HG03066 (cell line): ENCODE measurements at regions not wholly inside any gene's neighbourhood (a gene's known extent, or its start where the extent isn't known, plus 50 kb on each side); places are given as distances from the start of the nearest gene placed in this dataset.

Experiments
- ATAC-seq: cut with Tn5 transposase; IDR thresholded peaks from one replicate; pipeline ENCODE4 v1.9.1; 2021; ENCODE audit warnings: low read depth; ENCODE audit not compliant: unreplicated experiment

DNA sequence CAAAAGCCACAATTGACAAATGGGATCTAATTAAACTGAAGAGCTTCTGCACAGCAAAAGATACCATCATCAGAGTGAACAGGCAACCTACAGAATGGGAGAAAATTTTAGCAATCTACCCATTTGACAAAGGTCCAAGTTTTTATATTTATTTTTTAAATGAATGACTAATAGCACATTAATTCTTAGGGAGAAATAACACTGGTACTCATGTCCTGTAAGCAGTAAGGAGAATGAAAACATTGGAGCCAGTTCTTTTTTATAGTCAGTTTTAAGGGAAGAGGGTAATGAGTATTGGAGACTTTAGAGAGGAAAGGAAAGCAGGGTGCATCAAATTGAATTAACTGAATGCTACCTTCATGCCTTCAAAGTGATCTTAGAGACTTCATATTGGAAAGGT is 404.7 kb upstream of the TGFBR2 start:
- ATAC-seq = no peak

DNA sequence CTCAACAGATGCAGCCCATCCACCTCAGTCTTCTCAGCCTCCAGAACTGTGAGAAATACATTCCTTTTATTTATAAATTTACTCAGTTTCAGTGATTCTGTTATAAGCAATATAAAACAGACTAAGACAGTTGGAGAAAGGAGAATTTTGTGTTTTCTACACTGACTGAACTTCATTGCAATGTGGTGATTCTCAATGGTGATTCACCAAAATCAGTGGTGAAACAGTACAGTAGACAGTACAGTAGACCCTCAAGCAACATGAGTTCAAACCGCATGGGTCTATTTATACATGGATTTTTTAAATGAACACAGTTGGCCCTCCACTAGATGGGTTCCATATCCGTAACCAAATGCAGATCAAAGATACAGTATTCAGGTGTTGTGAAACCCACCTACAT is 403.1 kb upstream of the TGFBR2 start:
- no peak for ATAC-seq

DNA sequence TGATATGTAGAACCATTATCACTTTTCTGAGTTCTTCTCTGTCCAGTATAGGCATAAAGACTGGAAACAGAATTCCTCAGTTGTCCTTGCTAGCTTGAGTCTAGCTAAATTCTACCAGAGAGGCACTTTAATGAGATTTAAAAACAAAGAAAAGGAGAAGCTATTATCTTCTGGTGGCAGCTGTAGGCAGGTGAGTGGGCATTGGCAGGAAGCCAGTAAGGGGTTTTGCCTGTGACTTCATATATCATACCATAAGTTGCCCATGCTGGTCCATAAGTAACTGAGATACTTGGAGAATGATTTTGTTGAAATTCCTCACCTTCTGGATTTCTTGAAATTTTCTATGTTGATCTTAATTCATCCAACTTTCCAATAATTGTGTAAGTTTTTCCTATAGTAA is 402.3 kb upstream of the TGFBR2 start:
- no peak for ATAC-seq

DNA sequence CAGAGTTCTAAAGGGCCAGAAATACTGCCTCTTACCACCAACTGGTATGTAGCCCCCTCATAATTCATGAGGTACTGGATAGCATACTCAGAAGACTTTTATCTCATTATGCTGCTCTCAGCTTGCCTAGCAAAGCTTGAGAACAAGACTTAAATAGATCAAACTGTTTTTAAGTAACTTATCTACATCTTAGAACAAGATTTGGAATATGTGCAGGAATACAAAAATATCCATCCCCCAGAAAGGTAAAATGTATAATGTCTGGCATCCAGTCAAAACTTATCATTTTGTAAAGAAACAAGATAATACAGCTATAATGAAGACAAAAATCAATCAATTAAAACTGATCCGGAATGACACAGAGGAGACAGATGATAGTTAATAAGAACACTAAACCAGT is 400.4 kb upstream of the TGFBR2 start:
- ATAC-seq = no peak

DNA sequence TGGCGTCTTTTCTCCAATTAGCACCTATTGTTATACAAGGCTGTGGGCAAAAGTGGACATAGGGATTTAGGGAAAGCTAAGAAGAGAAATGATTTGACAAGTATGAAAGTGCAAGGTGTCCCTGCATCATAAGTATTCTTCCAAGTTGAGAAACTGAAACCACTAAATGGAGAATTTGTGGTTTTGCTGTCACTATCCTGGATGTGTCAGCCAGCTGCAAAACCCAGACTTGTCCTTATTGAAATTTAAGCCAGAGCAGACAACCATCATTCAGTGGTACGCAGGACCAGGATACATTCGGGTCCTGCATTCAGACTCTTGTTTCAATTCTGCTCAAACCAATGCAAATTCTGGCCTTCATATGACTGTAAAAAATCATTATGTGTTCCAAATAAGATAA is 384.8 kb upstream of the TGFBR2 start:
- ATAC-seq = no peak

DNA sequence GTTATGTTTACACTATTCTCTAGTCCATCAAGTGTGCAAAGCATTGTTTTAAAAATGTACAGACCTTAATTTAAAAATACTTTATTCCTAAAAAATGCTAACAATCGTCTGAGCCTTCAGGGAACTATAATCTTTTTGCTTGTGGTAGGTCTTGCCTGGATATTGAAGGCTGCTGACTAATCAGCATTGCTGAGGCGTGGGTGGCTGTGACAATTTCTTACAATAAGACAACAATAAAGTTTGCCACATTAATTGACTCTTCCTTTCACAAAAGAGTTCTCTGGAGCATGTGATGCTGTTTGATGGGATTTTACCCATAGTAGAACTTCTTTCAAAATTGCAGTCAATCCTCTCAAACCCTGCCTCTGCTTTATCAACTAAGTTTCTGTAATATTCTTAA is 384.0 kb upstream of the TGFBR2 start:
- ATAC-seq = no peak

DNA sequence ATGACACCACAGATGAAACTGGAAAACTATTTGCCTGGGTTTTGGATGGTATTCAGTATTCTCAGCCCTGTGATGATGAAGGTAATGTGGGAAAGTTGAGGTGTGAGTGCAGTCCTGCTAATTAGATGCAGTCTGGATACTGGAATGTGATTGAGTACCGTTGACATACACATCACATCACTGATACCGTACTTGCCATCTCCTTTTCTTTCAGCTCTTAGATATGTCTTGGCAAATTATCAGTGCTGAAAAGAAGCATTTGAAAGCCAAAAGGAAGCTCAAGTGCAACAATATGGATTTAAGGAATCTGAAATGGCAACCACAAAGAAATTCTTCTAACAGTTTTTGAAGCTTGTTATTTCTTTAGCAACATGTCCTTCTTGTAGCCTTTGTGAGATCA is 381.4 kb upstream of the TGFBR2 start:
- no peak for ATAC-seq

DNA sequence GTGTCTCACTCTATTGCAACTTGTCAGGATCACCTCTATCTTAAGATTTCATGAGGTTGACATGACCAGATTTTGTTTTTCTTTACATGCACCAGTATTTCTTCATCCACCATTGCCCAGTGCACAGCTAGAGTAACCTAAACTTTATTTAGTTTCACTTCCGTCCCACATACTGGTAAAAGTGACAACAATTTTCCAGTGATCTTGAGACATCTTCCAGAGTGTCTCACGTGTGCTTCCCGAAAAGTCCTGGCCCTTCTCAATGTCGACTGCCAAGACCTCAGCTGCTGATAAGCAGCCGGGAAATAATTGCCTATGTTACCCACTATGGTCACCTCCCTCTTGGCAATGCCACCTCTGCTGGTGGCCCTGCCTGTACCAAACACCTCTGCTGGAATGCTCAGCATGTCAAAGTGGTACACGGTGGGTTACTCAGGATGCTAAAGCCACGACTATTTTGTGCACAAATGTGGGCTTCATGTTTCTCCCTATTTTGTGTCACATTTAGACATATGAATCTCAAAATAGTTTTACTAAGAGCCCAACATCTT is 379.7 kb upstream of the TGFBR2 start:
- no peak for ATAC-seq

DNA sequence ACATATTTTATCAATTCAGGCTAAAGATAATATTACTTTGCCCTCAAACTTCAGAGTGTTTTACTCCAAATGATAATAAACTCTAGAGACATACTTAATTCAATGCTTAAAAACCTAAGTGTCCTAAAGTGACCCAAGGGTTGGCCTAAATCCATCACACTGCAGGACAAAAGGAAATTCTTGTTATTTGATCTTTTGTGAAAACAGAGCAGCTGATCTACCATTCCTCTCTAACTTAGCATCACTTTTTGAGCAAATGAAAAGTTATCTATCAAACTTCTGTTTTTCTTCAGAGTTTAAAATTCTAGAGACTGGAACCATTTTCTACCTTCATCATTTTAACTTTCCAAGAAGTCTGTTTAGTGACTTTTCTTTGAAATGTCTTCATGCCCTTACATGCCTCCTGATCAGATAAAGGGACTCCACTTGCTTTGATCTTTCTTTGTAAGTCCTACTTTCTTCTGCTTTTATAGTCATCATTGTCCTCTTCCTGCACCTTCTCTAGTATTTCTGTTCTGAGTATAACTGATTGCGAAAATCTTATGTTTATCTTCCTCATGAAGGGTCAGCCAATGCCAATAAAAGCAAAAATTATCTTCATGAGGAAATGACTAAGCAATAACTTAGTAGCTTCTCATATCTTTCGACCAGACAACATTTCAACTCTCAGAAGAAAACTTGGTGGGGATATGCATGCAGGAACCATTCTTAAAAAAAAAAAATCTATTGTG is 378.7 kb upstream of the TGFBR2 start:
- no peak for ATAC-seq

DNA sequence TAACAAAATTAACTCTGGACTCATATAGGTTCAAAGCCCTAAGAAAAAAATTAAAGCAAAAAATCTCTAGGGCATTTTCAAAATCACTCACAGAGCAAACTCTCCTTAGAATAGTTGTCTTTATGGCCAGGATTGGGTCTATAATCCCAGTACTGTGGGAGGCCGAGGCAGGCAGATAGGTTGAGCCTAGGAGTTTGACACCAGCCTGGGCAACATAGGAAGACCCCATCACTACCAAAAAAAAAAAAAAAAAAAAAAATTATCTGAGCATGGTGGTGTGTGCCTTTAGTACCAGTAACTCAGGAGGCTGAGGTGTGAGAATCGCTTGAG is 378.1 kb upstream of the TGFBR2 start:
- ATAC-seq = no peak

DNA sequence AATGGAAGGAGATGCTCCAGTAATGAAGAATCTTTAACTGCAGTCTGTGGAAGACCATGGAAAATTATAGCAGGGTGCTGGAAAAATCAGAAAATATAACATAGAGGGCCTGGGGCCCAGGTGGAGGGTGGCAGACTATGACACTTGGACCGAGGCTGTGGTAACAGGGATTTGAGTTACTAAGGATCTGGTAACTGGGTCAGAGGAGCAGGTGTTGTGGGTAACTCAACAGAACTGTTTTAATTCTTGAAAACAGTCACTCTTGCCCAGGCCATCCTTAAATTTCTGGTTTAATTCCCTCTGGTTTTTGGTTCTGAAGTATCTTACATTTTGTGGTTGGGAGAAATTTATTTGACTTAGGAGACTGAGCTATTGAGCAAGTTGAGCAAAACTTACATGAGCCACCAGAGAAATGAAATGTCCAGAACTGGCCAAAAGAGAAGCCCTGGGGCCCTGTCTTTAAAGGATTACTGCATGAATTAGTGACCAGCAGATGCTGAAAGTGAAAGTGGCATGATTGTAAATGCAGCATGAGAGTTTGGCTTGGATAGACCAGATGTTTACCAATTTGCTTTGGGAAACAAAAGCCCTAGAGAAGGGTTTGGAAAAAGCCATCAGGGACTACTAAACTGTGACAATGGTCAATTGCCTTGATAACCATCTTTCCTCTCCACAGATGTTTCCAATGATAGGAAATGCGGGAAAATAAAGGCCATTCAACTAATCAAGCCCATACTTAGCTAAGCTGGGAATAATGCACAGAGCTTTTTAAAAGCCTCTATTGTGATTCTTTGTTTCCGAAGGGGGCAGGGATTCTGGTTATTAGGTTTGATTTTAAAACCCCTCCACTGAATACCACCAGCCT is 374.9 kb upstream of the TGFBR2 start:
- no peak for ATAC-seq

DNA sequence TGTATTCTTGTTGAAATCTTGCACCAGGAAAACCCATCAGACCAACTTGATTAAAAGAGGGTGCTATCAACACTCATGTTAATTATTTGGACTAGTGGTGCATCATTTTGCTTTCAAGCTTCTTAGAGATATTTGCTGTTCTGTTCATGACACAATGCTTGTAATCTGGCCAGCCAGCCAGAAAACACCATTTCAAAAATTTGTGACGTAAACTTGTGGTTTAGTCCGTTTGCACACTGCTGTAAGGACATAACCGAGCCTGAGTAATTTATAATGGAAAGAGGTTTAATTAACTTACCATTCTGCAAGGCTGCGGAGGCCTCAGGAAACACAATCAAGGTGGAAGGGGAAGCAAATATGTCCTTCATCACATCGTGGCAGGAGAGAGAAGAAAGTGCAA is 374.3 kb upstream of the TGFBR2 start:
- ATAC-seq = no peak

DNA sequence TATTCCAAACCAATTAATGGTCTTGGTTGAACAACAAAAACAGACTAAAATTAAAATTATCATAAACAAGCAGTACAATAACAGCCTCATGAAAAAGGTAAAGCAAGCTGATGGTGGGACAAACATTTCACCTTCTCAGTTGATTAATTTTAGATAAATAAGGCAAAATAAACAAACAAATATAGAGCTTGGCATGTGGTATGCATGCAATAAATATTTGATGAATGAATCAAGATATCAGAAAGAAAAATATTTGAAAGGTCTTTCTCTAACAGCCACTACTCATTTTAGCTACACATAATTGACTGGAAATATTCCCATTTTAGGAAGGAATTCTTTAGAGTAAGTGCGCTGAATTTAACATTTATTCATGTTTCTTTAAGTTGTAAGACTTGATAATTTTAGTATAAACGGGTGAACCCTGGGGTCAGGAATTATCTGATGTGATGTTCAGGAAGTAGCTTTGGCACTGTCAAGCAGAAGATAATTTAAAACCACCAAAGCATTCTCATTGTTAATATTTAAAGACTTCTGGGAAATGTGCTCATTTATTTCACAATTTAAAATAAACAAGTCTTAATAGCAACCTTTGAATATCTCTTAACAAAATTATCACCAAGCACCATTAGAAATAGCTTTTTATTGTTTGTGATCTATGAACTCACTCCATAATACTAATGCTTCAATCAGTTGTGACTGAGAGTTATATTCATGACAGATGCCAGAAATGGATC is 372.3 kb upstream of the TGFBR2 start:
- no peak for ATAC-seq

DNA sequence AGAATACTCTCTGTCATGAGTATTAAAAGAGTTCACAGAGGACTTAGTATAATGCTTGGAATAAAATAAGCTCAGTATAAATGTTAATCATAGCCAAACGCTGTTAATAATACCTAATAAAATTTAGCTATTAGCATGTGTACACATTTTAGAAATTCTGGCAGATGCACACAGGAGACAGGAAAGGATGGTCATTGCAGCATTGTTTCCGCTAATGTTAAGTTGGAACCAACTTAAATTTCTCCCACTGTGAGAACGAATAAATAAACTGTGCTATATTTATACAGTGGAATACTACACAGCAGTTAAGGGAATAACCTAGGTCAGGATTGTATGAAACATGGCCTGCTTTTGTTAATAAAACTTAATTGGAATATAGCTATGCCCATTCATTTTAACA is 370.4 kb upstream of the TGFBR2 start:
- ATAC-seq = no peak

DNA sequence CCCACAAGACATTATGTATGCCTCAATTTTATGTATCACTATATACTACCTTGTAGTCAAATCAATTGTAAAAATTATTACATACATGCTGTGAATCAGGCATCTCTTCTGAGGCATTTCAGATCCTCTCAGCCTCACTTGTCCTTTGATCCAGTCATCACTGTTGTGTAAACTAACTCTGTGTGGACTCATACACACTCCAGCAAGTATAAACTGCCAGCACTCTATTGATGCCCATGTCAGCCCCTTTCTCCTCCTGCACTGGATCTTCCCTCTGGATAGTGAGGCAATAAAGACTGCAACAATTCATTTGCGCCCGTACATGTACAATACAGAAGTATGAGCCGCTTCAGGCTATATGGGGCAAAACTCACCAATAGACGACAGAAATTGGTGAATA is 364.7 kb upstream of the TGFBR2 start:
- ATAC-seq = no peak

DNA sequence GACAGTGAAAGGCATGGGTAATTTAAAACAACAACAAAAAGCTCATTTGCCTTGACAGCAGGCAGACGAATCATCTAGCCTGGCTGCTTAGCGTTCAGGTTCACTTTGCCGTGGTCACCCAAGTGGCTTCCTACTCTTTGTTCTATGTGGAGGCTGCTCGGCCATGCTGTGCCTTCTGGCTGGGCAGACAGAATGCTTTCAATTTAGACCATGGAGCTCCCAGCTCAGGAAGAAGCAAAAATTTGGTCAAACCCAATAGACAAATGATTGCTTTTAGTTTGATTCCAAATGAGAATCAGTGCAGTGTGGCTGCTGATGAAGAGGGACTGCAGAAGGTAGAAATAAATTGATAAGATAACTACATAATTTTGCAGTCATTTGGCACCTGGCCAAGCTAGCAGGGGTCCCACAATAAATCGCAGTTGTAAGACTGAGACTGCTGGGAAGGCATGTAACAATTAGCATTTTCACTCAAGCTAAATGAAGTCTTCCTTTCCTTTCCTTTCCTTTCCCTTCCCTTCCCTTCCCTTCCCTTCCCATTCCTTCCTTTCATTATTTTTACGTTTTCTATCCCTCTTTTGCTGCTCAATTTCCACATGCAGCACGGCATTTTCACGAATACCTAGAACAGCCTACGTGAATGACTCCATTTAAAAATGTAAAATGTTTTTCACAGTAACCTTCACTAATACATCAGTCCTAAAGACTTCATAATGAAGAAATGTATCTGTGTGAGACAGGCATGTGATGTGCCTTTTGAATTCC is 360.4 kb upstream of the TGFBR2 start:
- ATAC-seq = no peak

DNA sequence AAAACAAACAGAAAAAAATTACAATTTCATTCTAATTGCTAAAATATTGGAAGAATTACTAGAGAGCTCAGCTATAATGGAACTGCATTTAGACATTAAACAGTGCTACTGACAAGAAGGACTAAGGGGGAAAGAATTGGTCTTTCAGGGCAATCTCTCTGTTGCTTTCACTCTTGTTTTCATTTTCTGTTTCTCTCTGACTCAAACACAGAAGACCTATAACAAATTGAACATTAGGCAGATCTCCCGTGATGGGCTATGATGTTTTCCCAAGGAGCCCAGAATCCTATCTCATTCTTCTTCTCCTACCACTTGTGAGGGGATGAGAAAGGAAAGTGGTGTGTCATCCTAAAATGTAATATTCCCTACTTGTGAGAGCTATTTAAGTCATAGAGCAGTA is 358.0 kb upstream of the TGFBR2 start:
- no peak for ATAC-seq

DNA sequence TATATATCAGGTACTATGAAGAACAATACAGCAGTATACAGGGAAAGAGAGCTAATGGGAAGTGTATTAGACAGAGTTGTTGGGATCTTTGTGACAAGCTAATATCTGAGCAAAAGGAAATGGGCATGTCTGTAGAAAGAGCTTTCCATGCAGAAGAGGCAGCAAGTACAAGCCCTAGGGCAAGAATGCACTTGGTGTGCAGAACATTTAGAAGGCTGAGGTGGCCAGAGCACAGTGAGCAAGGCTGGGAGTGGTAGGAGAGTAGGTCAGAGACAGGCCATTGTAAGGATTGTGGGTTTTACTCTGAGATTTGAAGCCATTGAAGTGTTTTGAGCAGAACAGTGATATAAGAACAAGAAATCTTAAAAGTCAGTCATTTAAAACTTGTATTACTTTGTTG is 353.9 kb upstream of the TGFBR2 start:
- no peak for ATAC-seq

DNA sequence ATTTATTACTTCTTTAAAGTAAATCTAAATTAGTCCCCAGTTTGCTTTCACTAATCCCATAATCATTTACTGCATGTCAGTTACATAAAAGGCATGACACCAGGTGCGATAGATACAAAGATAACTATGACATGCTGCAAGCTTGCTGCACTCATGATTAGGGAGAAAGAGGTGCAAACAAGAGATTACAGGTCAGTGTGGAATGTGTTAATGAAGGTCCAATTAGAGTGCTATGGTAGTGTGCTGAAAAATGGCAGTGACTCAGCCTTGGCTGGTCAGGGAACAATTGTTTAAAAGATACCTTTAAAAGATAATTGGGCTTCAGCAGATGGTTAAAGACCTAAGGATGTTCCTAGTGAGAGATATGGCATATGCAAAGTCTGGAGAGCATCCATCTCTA is 352.6 kb upstream of the TGFBR2 start:
- ATAC-seq = no peak

DNA sequence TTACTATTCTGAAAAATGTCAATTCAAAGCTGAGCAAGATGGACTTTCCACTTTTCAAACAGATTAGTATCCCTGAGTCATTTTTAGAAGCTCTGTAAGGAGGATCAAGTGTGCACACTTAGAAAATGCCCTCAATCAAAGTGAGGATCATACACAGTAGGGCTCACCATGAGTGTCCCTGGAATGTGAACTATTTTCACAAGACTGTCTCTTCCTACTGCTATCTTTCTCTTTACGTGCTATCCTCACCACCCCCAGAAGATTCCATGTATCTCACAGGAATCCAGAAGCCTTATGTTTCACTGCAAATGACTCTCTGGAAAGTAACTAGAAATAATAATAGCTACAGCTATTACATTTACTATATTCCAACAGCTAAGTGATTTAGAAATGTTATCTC is 349.9 kb upstream of the TGFBR2 start:
- ATAC-seq = no peak
